NCI-H1417 treated with DMSO at 0.1 percent for 48 hours (cell line): ENCODE measurements at regions not wholly inside any gene's neighbourhood (a gene's known extent, or its start where the extent isn't known, plus 50 kb on each side); places are given as distances from the start of the nearest gene placed in this dataset.
"Not testable (repeated sequence)": the region's sequence is repeated elsewhere in the genome, so short reads cannot be mapped to it uniquely, and the experiment has no call there.

ENCODE experiments used
- DNase-seq: peaks from one replicate; lab custom pipeline; 2025; lab: John Stamatoyannopoulos, UW

DNA sequence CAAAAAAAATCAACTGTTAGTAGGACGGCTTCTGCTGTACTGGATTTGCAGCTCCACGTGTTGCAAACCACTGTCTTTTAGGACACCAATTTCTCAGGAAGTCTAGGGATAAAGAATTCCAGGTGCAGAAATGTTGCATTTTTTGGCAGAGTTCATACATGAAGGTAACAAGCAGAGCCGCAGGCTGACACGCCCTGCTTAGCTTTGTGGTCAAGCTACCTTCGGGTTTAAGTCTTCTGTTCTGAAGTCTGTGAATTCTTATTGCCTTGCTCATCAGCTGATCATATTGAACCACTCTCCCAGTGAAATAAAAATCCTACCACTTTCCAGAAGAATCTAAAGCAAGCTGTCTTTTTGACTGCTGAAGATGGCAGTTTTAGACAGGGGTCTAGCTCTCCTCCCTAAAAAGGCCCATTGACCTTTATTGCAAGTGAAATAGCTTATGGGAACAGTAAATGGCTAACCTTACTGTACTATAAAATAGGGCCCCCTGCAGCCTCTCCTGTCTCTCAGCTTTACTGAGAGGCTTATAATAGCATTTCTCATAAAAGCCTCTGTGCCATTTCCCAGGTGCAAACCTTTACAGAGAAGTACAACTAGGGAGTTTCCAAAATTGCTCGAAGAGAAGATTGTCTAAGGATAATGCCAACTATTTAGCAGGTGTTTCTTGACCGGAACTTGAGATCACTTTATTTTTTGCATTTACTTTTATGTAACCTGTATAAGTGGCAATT lies 262.2 kb upstream of the IL12A start:
- no peak for DNase-seq

DNA sequence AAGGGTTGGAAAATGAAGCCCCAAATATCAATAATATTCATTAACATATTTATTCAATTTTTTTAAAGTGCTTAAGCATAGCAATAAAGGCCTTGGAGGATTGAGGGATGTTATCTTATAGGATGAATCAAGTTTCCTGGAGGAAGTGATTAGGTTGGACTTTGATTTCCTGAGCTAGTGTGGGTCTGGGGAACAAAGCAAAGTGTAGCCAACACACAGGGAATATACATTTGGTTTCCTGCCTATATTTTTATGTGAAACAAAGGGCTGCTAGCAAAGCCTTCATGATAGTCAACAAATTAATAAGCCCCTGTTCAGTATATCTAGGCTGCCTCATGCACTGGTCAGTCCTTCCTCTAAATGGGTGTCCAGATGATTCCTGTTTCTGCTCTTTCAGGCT lies 261.1 kb upstream of the IL12A start:
- no peak for DNase-seq

DNA sequence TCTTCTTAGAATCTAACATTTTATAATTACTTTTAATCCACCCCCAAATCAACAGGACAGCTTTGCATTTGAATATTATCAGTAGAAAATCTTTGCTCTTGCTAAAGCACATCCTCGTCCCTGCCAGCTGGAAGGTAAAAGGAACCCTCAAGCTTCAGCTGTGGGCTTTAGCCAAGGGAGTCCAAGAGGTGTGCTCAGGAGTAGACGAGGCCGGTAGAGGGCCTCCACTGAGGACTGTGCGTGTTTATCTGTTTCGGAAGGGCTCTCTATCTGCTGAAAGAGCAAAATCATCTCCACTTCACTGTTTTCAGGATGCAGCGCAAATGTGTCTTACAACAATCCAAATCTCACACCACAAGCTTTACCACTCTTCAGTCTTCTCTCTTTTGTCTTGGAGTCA lies 257.4 kb upstream of the IL12A start:
- DNase-seq, result no peak

DNA sequence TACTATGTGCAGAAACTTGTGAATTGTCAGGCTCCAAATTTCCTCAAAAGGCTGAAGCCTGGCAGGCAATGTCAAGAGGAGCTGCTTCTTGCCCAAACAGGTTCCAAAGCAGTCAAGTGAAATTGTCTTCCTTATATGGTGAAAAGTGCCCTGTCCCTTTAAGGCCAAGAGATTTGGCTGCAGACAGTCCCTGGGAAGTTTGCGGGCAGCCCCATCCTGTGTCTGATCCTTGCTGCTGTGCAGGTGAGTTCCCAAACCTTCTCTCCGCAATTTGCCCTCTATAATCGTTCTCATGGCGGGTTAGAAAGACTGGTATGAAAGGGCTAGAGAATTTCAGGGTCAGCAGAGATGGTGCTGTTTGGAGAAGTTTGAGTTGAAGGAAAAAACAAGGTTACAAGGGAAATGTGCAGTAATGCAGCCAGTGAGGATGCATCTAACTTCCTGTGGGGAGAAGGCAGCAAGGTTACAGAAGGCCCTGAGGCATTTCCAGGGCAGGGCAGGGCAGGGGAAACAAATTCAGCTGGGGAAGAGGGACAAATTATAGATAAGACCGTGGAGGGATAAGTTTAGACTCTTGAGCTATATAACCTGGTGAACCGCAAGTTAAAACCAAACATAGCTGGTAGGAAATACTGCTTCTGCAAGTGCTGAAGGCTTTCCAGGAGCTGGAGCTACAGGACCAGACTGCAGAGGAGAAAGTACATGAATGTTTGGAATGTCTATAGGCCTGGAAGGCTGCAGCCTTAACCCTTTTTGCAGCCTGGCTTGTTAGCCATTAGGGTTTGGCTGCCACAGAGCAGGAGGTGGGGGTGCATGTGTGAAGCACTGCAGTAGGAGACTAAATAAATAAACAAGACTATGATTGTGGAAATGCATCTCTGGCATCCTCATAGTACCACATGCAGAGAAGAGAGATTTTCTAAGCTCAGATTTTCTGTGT lies 256.2 kb upstream of the IL12A start:
- DNase-seq, result no peak

DNA sequence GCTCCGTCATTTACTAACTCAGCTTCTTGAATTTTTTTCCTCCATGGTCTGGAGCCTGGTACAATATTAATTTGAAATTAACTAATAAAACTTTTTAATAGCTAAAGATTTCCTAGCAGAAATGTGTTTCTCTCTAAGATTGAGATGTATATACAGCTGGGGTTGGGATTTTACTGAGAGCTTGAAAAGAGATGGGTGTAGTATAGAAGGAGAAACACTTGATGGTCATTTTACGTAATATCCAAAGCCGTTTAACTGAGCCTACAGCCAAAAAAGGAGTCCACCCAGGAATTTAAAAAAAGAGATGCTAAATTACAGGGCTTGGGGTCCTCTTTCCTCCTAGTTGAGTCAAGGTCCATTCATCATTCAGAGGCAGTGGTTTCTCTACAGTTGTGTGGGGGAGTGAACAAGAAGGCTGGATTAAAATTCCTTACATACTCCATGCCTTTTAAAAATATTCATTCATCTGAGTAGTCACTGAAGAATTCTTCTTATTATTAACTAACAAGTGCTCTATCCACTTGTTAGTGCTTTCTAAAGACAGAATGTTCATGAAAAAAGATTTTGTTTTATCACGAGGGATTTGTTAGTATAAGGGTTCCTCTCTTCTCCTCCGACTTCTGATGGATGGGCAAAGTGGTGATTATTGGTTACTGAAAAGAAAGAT lies 255.3 kb upstream of the IL12A start:
- DNase-seq, result no peak

DNA sequence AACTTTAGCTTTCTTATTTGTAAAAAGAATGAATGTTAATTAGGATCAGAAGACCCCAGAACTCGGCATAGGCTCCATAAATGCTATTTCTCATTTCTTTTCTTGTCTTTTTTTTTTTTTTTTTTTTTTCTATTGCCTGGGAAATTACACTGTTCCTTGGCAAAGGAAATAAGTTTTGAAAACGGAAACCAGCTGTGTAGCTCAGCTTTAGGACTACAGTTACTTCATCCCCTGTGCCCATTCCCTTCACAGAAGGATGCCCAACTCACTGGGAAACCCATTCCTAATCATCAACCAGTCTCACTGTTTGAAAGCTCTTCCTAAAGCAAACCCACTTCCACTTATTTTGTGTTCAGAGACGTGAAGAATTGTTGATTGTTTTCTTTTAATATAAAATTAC lies 254.0 kb upstream of the IL12A start:
- no peak for DNase-seq

DNA sequence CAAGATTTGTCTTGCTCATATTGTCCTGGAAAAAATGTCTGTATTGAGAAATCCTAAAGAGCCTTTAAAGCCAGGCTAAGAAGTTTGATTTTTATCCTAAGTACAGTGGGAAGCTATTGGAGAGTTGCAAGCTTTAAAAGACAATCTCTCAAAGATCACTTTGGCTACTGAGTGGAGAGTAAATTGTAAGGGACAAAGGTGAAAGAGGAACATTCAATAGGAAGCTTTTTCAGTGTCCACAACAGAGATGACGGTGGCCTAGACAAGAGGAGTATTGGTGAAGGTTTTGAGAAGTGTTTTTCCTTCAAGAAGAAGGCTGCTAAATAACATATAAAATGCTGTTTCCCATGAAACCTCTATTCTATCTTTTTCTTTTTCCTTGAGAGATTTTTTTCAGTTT lies 249.5 kb upstream of the IL12A start:
- DNase-seq, result no peak

DNA sequence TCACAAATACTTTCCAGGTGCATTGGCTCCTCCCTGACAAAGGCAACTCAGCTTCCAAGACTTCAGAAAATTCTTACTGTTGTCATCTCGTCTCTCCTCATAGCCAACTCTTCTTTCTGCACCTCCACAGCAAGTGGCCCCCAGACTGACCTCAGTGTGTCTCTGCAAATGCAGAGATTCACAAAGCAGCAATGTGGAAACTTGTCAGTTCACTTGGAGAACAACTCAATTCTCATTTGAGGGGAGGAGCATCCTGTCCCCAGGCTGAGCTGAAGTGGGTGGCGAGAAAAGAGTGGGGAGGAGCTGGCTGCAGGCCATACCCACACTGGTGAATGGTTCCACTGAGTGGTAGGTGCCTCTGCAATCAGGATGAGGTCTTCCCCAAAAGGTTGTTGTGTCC lies 248.7 kb upstream of the IL12A start:
- no peak for DNase-seq

DNA sequence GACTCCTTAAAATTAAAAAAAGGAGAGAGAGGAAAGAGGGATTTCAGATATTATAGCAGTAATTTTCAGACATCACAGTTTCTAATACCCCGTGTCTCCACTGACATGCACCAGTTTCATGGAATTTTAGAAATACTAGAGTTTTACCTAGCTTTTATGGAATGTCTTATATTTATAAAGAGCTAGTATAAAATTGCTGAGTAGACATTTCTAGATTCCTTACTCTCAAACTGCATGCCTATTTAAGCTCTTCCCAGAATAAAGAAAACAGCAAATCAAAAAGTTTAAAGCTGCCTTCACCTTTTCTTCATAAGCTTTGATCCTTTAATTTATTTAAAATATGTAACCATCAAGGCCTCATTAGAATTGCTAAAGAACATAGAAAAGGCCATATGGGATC lies 247.4 kb upstream of the IL12A start:
- DNase-seq, result no peak

DNA sequence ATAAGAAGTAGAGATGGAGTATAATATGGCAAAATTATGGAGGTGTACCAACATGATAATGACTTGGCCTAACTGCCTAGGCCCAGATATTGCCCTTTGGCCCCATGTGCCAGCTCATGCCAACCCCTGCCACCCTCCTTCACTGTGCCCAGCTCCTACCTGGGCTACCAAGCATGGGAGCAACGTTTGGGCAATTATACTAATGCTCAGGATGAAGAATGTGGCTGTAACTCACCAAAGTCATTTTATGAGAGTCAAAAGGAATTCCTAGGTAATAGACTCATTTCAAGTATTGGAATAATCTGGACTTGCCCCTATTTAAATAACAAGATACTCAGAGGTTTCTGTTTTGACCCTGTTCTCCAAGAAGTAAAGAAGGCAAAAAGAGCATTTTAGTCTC lies 240.2 kb upstream of the IL12A start:
- DNase-seq, result no peak

DNA sequence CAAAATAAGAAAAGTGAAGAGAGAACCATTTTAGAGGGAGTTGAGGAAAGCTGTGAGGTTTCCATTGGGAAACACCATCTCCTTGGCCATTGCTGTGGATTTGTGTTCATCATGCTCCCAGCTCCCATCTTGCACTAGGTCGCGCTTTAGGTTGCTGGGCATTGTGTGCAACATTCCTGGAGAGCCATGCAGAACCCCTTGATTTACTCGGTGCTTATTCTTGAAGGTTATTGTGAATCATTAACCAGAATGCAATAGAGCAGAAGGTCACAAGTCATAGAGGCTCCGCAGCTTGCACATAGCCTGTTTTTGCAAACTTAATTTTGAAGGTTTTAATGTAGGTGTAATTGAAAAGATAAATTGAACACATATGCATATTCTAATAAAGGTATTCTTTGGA lies 239.2 kb upstream of the IL12A start:
- no peak for DNase-seq

DNA sequence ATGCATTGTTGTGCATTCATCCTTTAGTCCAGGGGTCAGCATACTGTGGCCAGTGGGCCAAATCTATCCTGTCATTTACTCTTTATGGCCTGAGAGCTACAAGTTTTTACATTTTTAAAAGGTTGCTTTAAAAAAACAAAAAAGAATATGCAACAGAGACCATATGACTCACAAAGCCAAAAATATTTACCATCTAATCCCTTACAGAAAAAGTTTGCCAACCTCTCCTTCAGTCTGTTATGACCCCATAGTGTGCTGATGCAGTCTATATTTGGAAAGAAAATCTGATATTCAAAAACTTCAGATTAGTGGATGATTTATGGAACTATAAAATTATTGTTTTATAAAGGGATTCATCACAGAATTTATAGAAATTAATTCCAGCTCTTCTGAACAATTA lies 237.5 kb upstream of the IL12A start:
- DNase-seq, result no peak

DNA sequence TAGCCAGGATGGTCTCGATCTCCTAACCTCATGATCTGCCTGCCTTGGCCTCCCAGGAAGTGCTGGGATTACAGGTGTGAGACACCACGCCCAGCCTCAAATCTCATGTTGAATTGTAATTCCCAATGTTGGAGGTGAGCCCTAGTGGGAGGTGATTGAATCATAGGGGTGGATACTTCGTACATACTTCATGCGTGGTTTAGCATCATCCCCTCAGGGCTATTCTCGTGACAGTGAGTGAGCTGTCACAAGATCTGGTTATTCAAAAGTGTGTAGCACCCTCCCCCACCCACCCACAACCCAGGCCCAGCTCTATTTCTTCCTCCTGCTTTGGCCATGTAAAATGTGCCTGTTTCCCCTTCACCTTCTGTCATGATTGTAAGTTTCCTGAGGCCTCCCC lies 236.9 kb upstream of the IL12A start:
- no peak for DNase-seq

DNA sequence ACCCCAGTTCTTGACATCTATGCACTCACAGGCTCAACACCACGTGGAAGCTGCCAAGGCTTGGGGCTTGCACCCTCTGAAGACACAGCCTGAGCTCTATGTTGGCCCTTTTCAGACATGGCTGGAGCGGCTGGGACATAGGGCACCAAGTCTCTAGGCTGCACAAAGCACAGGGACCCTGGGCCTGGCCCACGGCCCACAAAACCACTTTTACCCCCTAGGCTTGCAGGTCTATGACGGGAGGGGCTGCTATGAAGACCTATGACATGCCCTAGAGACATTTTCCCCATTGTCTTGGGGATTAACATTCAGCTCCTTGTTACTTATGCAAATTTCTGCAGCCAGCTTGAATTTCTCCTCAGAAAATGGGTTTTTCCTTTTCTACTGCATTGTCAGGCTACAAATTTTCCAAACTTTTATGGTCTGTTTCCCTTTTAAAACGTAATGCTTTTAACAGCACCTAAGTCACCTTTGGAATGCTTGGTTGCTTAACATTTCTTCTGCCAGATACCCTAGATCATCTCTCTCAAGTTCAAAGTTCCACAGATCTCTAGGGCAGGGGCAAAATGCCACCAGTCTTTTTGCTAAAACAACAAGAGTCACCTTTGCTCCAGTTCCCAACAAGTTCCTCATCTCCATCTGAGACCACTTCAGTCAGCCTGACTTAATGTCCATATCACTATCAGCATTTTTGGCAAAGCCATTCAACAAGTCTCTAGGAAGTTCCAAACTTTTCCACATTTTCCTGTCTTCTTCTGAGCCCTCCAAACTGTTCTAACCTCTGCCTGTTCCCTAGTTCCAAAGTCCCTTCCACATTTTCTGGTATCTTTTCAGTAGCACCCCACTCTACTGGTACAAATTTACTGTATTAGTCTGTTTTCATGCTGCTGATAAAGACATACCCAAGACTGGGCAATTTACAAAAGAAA lies 232.1 kb upstream of the IL12A start:
- DNase-seq, result not testable (repeated sequence)

DNA sequence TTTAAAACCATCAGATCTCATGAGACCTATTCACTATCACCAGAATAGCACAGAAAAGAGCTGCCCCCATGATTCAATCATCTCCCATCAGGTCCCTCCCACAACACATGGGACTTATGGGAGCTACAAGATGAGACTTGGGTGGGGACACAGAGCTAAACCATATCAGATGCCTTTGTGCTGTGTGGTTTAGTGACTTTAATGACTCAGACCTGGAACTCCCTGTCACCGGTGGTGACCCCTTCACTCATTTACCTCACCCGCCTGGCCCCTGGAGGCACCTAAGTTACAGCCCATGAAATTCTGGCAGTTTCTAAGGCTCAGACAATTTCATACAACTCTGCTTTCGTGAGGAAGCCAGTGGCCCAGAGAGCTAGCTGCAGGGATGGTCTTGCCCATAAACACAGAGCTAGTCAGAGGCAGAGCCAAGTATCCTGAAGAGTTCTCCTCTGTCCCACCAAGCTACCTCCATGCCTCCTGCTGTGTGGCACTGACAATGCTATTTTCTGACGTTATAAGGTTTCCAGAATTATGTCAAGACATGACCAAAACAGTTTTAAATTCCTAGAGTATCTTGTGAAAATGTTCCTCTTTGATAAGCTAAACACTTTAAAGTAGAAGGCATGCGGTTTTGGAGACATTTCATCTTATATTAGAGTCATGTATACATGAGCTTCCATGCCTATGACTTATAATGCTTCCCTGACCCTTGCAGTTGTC lies 231.1 kb upstream of the IL12A start:
- DNase-seq, result no peak

DNA sequence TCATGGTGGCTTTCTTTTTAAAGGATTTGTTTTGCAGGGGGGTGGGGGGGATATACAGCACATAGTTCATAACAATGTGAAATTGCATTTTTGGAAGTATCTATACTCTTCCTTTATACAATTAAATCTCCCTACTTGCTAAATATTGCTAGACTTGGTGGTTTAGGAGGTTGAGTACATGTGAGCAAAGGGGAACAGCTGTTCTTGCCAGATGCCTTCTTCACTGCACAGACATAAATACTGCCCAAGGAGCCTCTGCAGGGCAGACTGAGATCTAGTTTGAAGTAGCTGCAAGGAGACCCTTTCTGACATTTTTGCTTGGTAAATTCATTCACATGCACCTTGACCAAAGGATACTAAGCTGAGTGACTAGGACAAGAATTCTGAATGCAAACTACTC lies 228.6 kb upstream of the IL12A start:
- no peak for DNase-seq

DNA sequence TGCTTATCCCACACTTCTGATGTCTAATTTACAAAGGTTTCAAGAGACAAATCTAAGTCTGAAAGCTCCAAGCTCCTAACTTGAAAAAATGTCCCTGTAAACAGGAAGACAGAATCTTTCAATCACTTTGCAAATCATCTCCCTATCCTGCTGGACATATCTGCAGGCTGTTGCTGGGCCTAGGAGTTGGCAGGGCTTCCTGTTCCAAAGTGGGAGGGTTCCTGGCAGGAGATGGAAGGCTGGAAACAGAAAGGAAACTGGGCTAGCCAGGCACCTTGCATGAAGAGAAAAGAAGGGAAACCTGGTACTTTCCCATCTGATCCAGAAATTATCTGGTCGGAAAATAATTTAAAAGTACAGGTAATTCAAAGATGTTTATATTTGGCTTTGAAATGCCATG lies 227.3 kb upstream of the IL12A start:
- no peak for DNase-seq

DNA sequence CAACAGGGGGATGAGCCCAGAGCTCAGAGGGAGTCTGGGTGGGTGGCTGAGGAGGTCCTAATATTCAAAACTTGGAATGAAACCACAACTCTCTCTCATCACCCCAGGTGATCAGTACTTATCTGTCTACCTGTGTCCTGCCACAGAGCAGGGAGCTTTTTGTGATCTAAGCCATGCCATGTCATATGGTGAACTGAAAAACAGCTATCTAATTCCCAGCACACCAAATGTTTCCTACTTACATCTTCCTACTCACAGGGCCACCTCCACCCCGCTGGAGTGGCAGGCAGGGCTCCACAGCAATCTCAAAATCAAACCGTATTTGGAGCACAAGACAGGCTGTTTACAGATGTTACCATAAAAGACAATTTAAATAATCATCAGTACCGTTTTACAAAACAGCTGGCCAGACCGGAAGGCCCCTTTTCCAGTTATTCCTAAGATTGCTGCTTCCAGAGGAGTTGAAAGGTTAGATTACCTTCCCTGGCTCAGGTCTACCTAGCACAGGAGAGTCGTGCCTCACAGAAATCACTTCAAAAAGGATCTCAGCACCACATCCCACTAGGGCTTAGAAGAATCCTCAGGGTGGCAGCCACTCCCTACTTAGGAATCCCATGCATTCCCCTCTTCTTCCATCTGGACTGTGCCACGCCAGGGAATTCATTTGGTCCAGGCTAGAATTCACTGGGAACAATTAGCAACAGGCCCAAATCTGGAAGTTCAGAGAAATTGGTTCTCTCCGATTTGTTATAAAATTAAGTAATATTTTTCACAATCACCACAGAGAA lies 226.6 kb upstream of the IL12A start:
- no peak for DNase-seq

DNA sequence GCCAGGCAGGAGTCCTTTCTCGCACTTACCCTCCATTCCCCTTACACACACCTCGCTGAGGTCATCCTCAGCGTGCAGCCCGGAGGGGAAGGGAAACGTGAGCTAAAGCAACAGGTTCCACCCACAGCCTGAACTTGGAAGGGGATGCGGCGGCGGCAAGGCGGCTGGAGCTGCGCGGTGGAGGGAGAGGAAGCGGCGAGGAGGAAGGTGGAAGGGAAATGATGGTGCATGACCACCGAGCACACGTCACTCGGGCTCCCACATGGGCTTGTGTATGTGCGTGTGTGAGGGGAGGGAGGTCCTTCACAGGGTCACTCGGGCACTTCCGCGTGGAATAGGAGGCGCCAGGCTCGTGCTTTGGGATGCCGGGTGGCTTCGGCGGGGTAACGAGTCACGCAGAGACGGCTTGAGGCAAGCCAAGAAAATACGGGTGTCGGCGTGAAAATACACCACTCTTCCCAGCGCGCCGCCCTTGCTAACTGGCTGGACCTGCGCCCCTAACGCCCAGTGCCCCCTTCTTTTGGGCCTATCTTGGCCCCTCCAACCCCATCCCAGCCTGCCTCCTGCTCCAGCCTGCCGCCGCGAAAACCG lies 225.5 kb upstream of the IL12A start:
- DNase-seq, result no peak
